ENCODE measurements at regions not wholly inside any gene's neighbourhood (a gene's known extent, or its start where the extent isn't known, plus 50 kb on each side); places are given as distances from the start of the nearest gene placed in this dataset.

GRCh38 chr9:106481013-106481609 lies 381.9 kb upstream of the ZNF462 start:
- no peaks in the 10 kb centered on the region for H3K9me3 Mint-ChIP-seq
- H2BK15ac ChIP-seq (ENCODE audit: low read depth, low read length): no peak overlapping the region
- H3K14ac ChIP-seq (ENCODE audit: insufficient read depth, low read length): no peak overlapping the region
- H2BK5ac ChIP-seq (ENCODE audit: insufficient read length, low read length): no peak overlapping the region
- no peak overlapping the region for H3T11ph ChIP-seq (ENCODE audit: low read length)
- H3K18ac ChIP-seq (ENCODE audit: insufficient read length, low read depth, low read length): no peak overlapping the region
- no peak overlapping the region for H4K5ac ChIP-seq (ENCODE audit: insufficient read length, low read depth, low read length)
- no peaks in the 10 kb centered on the region for H3K79me1 ChIP-seq (ENCODE audit: insufficient read depth, low read depth, low read length, poor library complexity, severe bottlenecking)
- no peaks in the 10 kb centered on the region for H3K27me3 Mint-ChIP-seq (ENCODE audit: low read depth)
- no peak overlapping the region for H3K4me3 Mint-ChIP-seq
- H3K79me2 ChIP-seq (ENCODE audit: insufficient read depth, low read length): no peaks in the 10 kb centered on the region
- H3K27me3 ChIP-seq (ENCODE audit: insufficient read depth, low read length): no peaks in the 10 kb centered on the region
- peaks cover 0 to 5% of the 10 kb centered on the region in 2 experiments; a peak in 2 of 4 replicates for H3K4me1 Mint-ChIP-seq
- H4K20me1 ChIP-seq (ENCODE audit: control insufficient read depth, insufficient read depth, insufficient read length): no peaks in the 10 kb centered on the region
- H3K9me3 ChIP-seq (ENCODE audit: control insufficient read depth, low read depth, low read length): no peaks in the 10 kb centered on the region
- H3K4me2 ChIP-seq (ENCODE audit: insufficient read depth, insufficient read length, low read length): no peak overlapping the region
- no peak overlapping the region; a peak in 1 of 7 replicates for H3K27ac Mint-ChIP-seq
- no peaks in the 10 kb centered on the region for H3K4me1 ChIP-seq (ENCODE audit: insufficient read depth, low read length)
- H2AFZ ChIP-seq (ENCODE audit: low read length): no peak overlapping the region
- H3K27ac ChIP-seq (ENCODE audit: insufficient read length, low read depth, low read length): no peak overlapping the region
- no peaks in the 10 kb centered on the region for H3K23me2 ChIP-seq (ENCODE audit: insufficient read length, low read depth, low read length, poor library complexity, severe bottlenecking)
- no peak overlapping the region for H2BK20ac ChIP-seq (ENCODE audit: low read depth, low read length, poor library complexity, severe bottlenecking)
- H2AK5ac ChIP-seq (ENCODE audit: insufficient read length, low read length): no peak overlapping the region
- no peaks in the 10 kb centered on the region; a peak in 1 of 7 replicates for H3K36me3 Mint-ChIP-seq (ENCODE audit: insufficient read depth in 1 of 3, low read depth in 3 of 3)
- no peak for TF ChIP-seq CTCF (conservative IDR thresholded peaks at IDR 0.05)
- no peak for DNase-seq
- no peak overlapping the region for H4K8ac ChIP-seq (replicated peaks; ENCODE audit: insufficient read length, low read depth, low read length)
- H4K91ac ChIP-seq (ENCODE audit: insufficient read length, low read depth, low read length): no peak overlapping the region
- no peak overlapping the region for H3K56ac ChIP-seq (ENCODE audit: insufficient read length, low read depth, low read length)
- H3K4ac ChIP-seq (ENCODE audit: low read depth, low read length): no peak overlapping the region
- no peak overlapping the region for H2BK12ac ChIP-seq (ENCODE audit: insufficient read length, low read depth, low read length)
- no peak overlapping the region for H3K23ac ChIP-seq (ENCODE audit: insufficient read length, low read depth, low read length)
- WGBS (ENCODE audit: extremely low coverage, insufficient read length, low lambda C conversion rate): no CpG with 5 or more reads among the region's 5 CpGs
- no peak overlapping the region for H3K9ac ChIP-seq (ENCODE audit: extremely low read depth, insufficient read length, low read length)
- no peak overlapping the region for H2BK120ac ChIP-seq (ENCODE audit: low read depth, low read length, poor library complexity, severe bottlenecking)

All from H9 (cell line).